ENCODE measurements at regions not wholly inside any gene's neighbourhood (a gene's known extent, or its start where the extent isn't known, plus 50 kb on each side); places are given as distances from the start of the nearest gene placed in this dataset.

GRCh38 chr15:29405564-29405963, 135.9 kb upstream of the NSMCE3 start:
- Mint-ChIP-seq H3K36me3 (no peaks in the 10 kb centered on the region), H3K4me1 (peaks cover 5% of the 10 kb centered on the region), H3K27ac (no peak overlapping the region), H3K9me3 (no peaks in the 10 kb centered on the region), H3K4me3 (no peak overlapping the region), H3K27me3 (ENCODE audit: low read depth) (peaks cover 29% of the 10 kb centered on the region)
- no peak for TF ChIP-seq CTCF (IDR thresholded peaks at IDR 0.05; ENCODE audit: unreplicated experiment)
- no peak for DNase-seq (ENCODE audit: low spot score in 2 of 2, unreplicated experiment in 2 of 2)

GRCh38 chr15:29403772-29404171, 134.2 kb upstream of the NSMCE3 start:
- Mint-ChIP-seq H3K4me1 (no peaks in the 10 kb centered on the region), H3K27me3 (ENCODE audit: low read depth) (peaks cover 33% of the 10 kb centered on the region), H3K36me3 (no peaks in the 10 kb centered on the region), H3K4me3 (no peak overlapping the region), H3K27ac (no peak overlapping the region), H3K9me3 (no peaks in the 10 kb centered on the region)
- DNase-seq (ENCODE audit: low spot score in 2 of 2, unreplicated experiment in 2 of 2) = no peak
- TF ChIP-seq CTCF (IDR thresholded peaks at IDR 0.05; ENCODE audit: unreplicated experiment) = no peak

GRCh38 chr15:29401644-29402043, 132.0 kb upstream of the NSMCE3 start:
- no peaks in the 10 kb centered on the region for H3K4me1 Mint-ChIP-seq
- no peak overlapping the region for H3K27ac Mint-ChIP-seq
- no peaks in the 10 kb centered on the region for H3K36me3 Mint-ChIP-seq
- no peak for DNase-seq (ENCODE audit: low spot score in 2 of 2, unreplicated experiment in 2 of 2)
- TF ChIP-seq CTCF (IDR thresholded peaks at IDR 0.05; ENCODE audit: unreplicated experiment) = no peak
- H3K27me3 Mint-ChIP-seq (ENCODE audit: low read depth) = peaks cover 33% of the 10 kb centered on the region
- no peaks in the 10 kb centered on the region for H3K9me3 Mint-ChIP-seq
- H3K4me3 Mint-ChIP-seq = no peak overlapping the region

- H3K27me3 Mint-ChIP-seq (ENCODE audit: low read depth) = peaks cover 33% of the 10 kb centered on the region
- no peaks in the 10 kb centered on the region for H3K9me3 Mint-ChIP-seq
- no peak for DNase-seq (ENCODE audit: low spot score in 2 of 2, unreplicated experiment in 2 of 2)
- TF ChIP-seq CTCF (IDR thresholded peaks at IDR 0.05; ENCODE audit: unreplicated experiment) = no peak
- no peak overlapping the region for H3K27ac Mint-ChIP-seq
- H3K4me3 Mint-ChIP-seq = no peak overlapping the region
- H3K4me1 Mint-ChIP-seq = no peaks in the 10 kb centered on the region
- no peaks in the 10 kb centered on the region for H3K36me3 Mint-ChIP-seq
Measured at GRCh38 chr15:29400701-29401100, 131.1 kb upstream of the NSMCE3 start.

- H3K4me1 Mint-ChIP-seq = no peaks in the 10 kb centered on the region
- H3K27me3 Mint-ChIP-seq (ENCODE audit: low read depth) = peaks cover 23% of the 10 kb centered on the region
- H3K36me3 Mint-ChIP-seq = no peaks in the 10 kb centered on the region
- no peak overlapping the region for H3K4me3 Mint-ChIP-seq
- H3K27ac Mint-ChIP-seq = no peak overlapping the region
- no peak for DNase-seq (ENCODE audit: low spot score in 2 of 2, unreplicated experiment in 2 of 2)
- H3K9me3 Mint-ChIP-seq = no peaks in the 10 kb centered on the region
- no peak for TF ChIP-seq CTCF (IDR thresholded peaks at IDR 0.05; ENCODE audit: unreplicated experiment)
Measured at GRCh38 chr15:29398907-29399306, 129.3 kb upstream of the NSMCE3 start.

GRCh38 chr15:29396176-29396811, 126.7 kb upstream of the NSMCE3 start:
- Mint-ChIP-seq H3K36me3 (no peaks in the 10 kb centered on the region), H3K27ac (no peak overlapping the region), H3K27me3 (ENCODE audit: low read depth) (peaks cover 9% of the 10 kb centered on the region), H3K9me3 (peaks cover 7% of the 10 kb centered on the region), H3K4me1 (no peaks in the 10 kb centered on the region), H3K4me3 (no peak overlapping the region)
- no peak for TF ChIP-seq CTCF (IDR thresholded peaks at IDR 0.05; ENCODE audit: unreplicated experiment)
- DNase-seq (ENCODE audit: low spot score in 2 of 2, unreplicated experiment in 2 of 2) = no peak
